Testis (tissue), 2 donors: ENCODE measurements at regions not wholly inside any gene's neighbourhood (a gene's known extent, or its start where the extent isn't known, plus 50 kb on each side); places are given as distances from the start of the nearest gene placed in this dataset.

Experiments
- DNase-seq: peaks from one replicate; pipeline ENCODE4 v3.0.0-alpha.2; 2019
- H3K27ac ChIP-seq, 2 donors: fragments of 200-600 bp; sonication (generic); one replicate each; pipeline ENCODE4 v1.5.1; 2019
- H3K27me3 ChIP-seq: fragments of 200-600 bp; sonication (generic); one replicate; pipeline ENCODE4 v1.5.1; 2019
- H3K36me3 ChIP-seq: fragments of 200-600 bp; sonication (generic); one replicate; pipeline ENCODE4 v1.5.1; 2017; ENCODE audit warnings: low read depth; ENCODE audit errors: missing control alignments
- H3K4me1 ChIP-seq: fragments of 200-600 bp; sonication (generic); one replicate; pipeline ENCODE4 v1.5.1; 2019
- H3K4me3 ChIP-seq, 2 donors: fragments of 200-600 bp; sonication (generic); one replicate each; pipeline ENCODE4 v1.5.1; 2017 to 2019
- H3K9me3 ChIP-seq: fragments of 200-600 bp; sonication (generic); one replicate; pipeline ENCODE4 v1.5.1; 2017
- POLR2A ChIP-seq: fragments of 450-650 bp; IDR thresholded peaks from one replicate; pipeline ENCODE4 v1.6.1; 2017; ENCODE audit warnings: antibody characterized with exemption, mild to moderate bottlenecking, moderate library complexity
- WGBS, 2 donors: methylation state at CpG; one replicate each; pipeline ENCODE4 v1.1.5; 2018; 5-methylcytosine and 5-hydroxymethylcytosine counted together
- intact Hi-C: fragments of 100-400 bp; cut with DNase I; formaldehyde crosslinking; loops from one replicate; pipeline ENCODE4 v1.15.1; 2023; ENCODE audit warnings: low total_unique reads
- TF ChIP-seq, protein P1 (sequence below), 3 experiments: fragments of 450-650 bp in 2 of 3; fragments of 200-600 bp in 1 of 3; sonication (generic) in 1 of 3; IDR thresholded peaks; one replicate each; pipeline ENCODE4 v1.5.1; 2016 to 2019; ENCODE audit warnings: antibody characterized with exemption in 3 of 3, mild to moderate bottlenecking in 2 of 3, moderate library complexity in 1 of 3

DNA sequence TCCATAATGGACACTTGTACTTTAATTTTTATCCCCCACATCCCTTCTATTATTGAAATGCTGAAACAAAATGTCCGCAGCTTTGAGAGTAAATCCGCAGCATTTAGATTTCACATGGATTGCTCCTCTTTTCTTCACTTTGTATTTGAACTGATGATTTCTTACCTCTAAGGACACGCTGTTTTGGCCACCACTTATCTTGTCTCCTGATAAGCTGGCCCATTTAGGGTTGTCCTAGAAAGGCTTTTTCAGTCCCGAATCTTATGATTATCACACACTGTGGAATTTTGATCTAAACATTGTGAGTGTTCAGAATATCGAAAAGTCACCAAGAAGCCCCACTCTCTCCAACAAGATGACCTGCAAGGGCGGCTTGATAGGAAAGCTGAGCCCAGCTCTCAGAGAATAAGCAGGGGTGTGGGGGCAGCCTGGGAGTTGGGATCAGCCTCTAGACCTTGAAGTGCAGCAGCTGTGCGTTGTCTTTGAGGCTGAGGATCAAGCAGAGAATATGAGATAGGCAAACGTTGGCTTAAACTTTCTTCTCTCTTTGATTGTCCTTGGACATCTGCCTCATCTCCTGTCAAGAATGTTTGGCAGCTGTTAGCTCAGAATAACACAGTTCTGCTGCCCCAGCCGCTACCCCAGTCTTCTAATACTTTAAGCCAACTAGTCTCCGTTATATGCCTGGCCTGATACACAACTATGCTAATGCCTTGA is 399.7 kb upstream of the NR2F2 start:
- DNase-seq, result peak; percentile 22
- 36 to 51% methylated on average over 10 of the region's 10 CpGs for WGBS, 2 donors

DNA sequence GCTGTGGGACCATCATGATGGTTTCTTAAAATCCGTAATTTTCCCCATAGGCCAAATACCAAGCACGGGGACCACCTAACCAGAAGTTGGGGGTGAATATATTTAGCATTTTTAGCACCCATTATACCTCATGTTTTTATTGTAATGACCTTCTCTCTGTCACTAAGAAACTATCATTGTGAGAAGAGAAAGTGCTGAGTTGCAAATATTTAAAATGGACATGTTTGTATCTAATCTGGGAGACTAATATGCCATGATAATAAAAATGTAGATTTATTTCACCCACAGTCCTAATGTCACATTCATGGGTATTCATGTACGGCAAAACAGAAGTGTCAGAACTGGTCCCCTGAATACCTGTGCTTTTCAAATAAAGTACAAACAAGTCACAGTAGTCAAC is 398.9 kb upstream of the NR2F2 start:
- Histone ChIP-seq H3K36me3 (no peaks in the 10 kb centered on the region), H3K27me3 (no peaks in the 10 kb centered on the region), H3K27ac (no peak overlapping the region), H3K4me1 (peaks cover 8% of the 10 kb centered on the region), H3K4me3 (no peak overlapping the region), H3K9me3 (no peaks in the 10 kb centered on the region)
- no peak for DNase-seq
- TF ChIP-seq, protein P1, sequence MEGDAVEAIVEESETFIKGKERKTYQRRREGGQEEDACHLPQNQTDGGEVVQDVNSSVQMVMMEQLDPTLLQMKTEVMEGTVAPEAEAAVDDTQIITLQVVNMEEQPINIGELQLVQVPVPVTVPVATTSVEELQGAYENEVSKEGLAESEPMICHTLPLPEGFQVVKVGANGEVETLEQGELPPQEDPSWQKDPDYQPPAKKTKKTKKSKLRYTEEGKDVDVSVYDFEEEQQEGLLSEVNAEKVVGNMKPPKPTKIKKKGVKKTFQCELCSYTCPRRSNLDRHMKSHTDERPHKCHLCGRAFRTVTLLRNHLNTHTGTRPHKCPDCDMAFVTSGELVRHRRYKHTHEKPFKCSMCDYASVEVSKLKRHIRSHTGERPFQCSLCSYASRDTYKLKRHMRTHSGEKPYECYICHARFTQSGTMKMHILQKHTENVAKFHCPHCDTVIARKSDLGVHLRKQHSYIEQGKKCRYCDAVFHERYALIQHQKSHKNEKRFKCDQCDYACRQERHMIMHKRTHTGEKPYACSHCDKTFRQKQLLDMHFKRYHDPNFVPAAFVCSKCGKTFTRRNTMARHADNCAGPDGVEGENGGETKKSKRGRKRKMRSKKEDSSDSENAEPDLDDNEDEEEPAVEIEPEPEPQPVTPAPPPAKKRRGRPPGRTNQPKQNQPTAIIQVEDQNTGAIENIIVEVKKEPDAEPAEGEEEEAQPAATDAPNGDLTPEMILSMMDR (IDR thresholded peaks at IDR 0.05), result no peak
- no peak for TF ChIP-seq POLR2A
- intact Hi-C loops, result no loop called here
- WGBS, 2 donors, result 88 to 89% methylated on average over 3 of the region's 3 CpGs

More for the DNA sequence above, 399.7 kb upstream of the NR2F2 start:
- Histone ChIP-seq H3K27me3 (no peaks in the 10 kb centered on the region), H3K4me3 (no peak overlapping the region), H3K27ac (no peak overlapping the region), H3K4me1 (peaks cover 8% of the 10 kb centered on the region), H3K9me3 (no peaks in the 10 kb centered on the region), H3K36me3 (no peaks in the 10 kb centered on the region)
- intact Hi-C loops, result no loop called here
- TF ChIP-seq, protein P1 (IDR thresholded peaks at IDR 0.05), result no peak
- no peak for TF ChIP-seq POLR2A

DNA sequence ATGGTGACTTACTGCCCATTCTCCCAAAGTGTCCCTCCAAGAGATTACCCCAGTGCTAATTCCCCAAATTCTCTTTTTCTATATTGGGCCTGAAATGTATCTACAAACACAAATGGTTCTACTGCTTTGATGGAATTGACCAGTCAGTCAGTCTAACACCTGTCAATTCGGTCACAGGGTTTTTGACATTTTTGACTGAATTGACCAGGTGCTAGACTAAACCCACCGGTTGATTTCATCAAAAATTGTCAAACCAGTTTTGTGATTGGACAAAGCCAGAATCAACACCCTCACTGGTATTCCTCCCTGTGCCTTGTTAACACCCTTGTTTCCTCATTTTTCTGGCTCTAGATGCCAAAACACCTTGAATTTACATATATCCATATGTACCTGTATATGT is 398.4 kb upstream of the NR2F2 start:
- Histone ChIP-seq H3K27ac (no peak overlapping the region), H3K4me1 (peaks cover 8% of the 10 kb centered on the region), H3K9me3 (no peaks in the 10 kb centered on the region), H3K36me3 (no peaks in the 10 kb centered on the region), H3K27me3 (no peaks in the 10 kb centered on the region), H3K4me3 (no peak overlapping the region)
- TF ChIP-seq POLR2A, result no peak
- TF ChIP-seq, protein P1 (IDR thresholded peaks at IDR 0.05), result no peak
- DNase-seq, result no peak
- WGBS, 2 donors, result 98 to 99% methylated on average over 2 of the region's 2 CpGs
- intact Hi-C loops, result no loop called here

DNA sequence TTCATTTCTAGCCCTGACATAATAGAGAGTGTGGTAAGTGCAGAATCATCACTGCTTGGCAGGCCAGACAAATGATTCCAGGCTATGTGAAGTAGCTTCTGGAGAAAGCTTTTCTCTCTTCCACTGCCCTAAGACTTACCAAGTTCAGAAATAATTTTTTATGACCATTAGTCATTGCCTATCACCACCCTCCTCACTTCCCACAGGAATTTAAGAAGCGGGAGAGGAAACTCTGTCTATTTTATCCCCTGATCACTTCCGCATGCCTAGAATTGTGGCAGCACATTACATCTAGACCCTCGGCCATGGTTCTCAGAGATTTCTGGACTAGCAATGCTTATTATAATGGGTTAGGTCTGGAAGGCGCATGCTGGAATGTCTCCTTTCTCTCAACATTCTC is 397.8 kb upstream of the NR2F2 start:
- intact Hi-C loops, result no loop called here
- H3K9me3 ChIP-seq, result no peaks in the 10 kb centered on the region
- H3K36me3 ChIP-seq, result no peaks in the 10 kb centered on the region
- TF ChIP-seq, protein P1 (IDR thresholded peaks at IDR 0.05), result no peak
- DNase-seq, result no peak
- WGBS, 2 donors, result 97 to 99% methylated on average over 4 of the region's 4 CpGs
- H3K27me3 ChIP-seq, result no peaks in the 10 kb centered on the region
- no peak overlapping the region for H3K4me3 ChIP-seq
- H3K27ac ChIP-seq, result no peak overlapping the region
- peaks cover 8% of the 10 kb centered on the region for H3K4me1 ChIP-seq

DNA sequence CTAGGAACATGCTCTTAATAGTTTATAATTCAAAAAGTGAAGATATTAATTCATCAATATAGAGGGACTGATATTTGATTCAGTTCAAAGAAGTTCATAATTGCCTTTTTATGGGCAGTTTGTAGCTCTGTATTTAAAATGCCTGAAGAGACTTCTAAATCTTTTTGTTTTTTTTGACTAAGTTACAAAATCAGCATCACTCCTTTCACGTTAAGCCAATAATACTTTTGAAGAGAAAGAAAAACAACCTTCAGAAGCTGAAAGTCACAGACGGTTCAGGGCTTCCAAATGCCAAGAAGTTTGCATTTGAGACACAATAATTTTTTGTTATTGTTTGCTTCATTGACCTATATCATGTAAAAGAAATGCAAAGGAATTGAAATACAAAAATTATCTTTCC is 394.6 kb upstream of the NR2F2 start:
- DNase-seq, result no peak
- Histone ChIP-seq H3K9me3 (no peaks in the 10 kb centered on the region), H3K36me3 (no peaks in the 10 kb centered on the region), H3K4me1 (peaks cover 4% of the 10 kb centered on the region), H3K27me3 (no peaks in the 10 kb centered on the region), H3K27ac (no peak overlapping the region), H3K4me3 (no peak overlapping the region)
- WGBS, 2 donors, result 50 to 53% methylated on average over 2 of the region's 2 CpGs
- intact Hi-C loops, result no loop called here
- no peak for TF ChIP-seq POLR2A
- TF ChIP-seq, protein P1 (IDR thresholded peaks at IDR 0.05), result no peak
